HCT116 (cell line): ENCODE measurements at regions not wholly inside any gene's neighbourhood (a gene's known extent, or its start where the extent isn't known, plus 50 kb on each side); places are given as distances from the start of the nearest gene placed in this dataset.

Source experiments
- ATAC-seq: fragments of 200-7000 bp; cut with Tn5 transposase; 2 replicates; pipeline ENCODE4 v1.9.1; 2020; ENCODE audit warnings: mild to moderate bottlenecking, moderate library complexity
- BruUV-seq: library from RNA; stranded (reverse); fragments of 400-500 nt; replicated peaks from 2 replicates; lab custom pipeline; 2021; lab: Mats Ljungman, UMichigan
- CTCF ChIA-PET: fragments of 300-600 bp; sonication (Branson Sonifier 250); formaldehyde crosslinking; loops from one replicate; lab custom pipeline; 2021; ENCODE audit warnings: antibody characterized with exemption; lab: Charles Lee
- POLR2A ChIA-PET: fragments of 300-600, 350-600 bp; sonication (Branson Sonifier 250); formaldehyde crosslinking; loops from one replicate; lab custom pipeline; 2021; ENCODE audit warnings: antibody characterized with exemption; lab: Charles Lee
- RAD21 ChIA-PET, 2 experiments: fragments of 300-600 bp; sonication (Branson Sonifier 250); formaldehyde crosslinking; loops; one replicate each; lab custom pipeline; 2023; ENCODE audit warnings: low total read pairs in 2 of 2; ENCODE audit not compliant: uncharacterized antibody in 2 of 2, unreplicated experiment in 2 of 2, low non-redundant PET in 1 of 2; lab: Charles Lee
- DNase-seq: peaks from one replicate; pipeline ENCODE4 v3.0.0-alpha.2; 2010; ENCODE audit warnings: low read depth, low spot score
- H2AFZ ChIP-seq: fragments of 200-600 bp; shearing (Covaris generic), sonication (generic); 2 replicates; pipeline ENCODE4 v1.6.1; 2017; ENCODE audit warnings: low read depth, mixed run types, mixed read lengths, antibody characterized with exemption, low read length; ENCODE audit not compliant: poor library complexity, severe bottlenecking
- H3K27ac ChIP-seq: 2 replicates; pipeline ENCODE4 v1.5.1; 2012; ENCODE audit warnings: low read depth, low read length
- H3K27me3 ChIP-seq: fragments of 200-600 bp; sonication (generic); 2 replicates; pipeline ENCODE4 v1.6.1; 2016; ENCODE audit warnings: mixed run types, low read length, mixed read lengths; ENCODE audit not compliant: insufficient read depth
- H3K36me3 ChIP-seq, 2 experiments: fragments of 200-500 bp in 1 of 2; fragments of 200-600 bp in 1 of 2; sonication (Bioruptor generic) in 1 of 2; sonication (generic) in 1 of 2; 2 replicates each; pipeline versions ENCODE4 v1.5.1 to v1.6.1; 2014 to 2016; ENCODE audit warnings: low read length in 2 of 2, inconsistent platforms in 1 of 2, mixed read lengths in 1 of 2, mixed run types in 1 of 2; ENCODE audit not compliant: insufficient read depth in 2 of 2, control insufficient read depth in 1 of 2
- H3K4me1 ChIP-seq, 2 experiments: fragments of 200-600 bp in 1 of 2; sonication (generic) in 1 of 2; 2 replicates each; pipeline versions ENCODE4 v1.5.1 to v1.6.1; 2012 to 2017; ENCODE audit warnings: low read length in 2 of 2, inconsistent platforms in 1 of 2, mild to moderate bottlenecking in 1 of 2, mixed read lengths in 1 of 2, mixed run types in 1 of 2, moderate library complexity in 1 of 2; ENCODE audit not compliant: insufficient read depth in 2 of 2, control insufficient read depth in 1 of 2
- H3K4me2 ChIP-seq: fragments of 200-600 bp; sonication (generic); 2 replicates; pipeline ENCODE4 v1.6.1; 2017; ENCODE audit warnings: mixed run types, low read length, mixed read lengths
- H3K4me3 ChIP-seq, 2 experiments: fragments of 200-600 bp in 1 of 2; sonication (generic) in 1 of 2; replicated peaks in 1 of 2; 2 replicates each; pipeline ENCODE4 v1.5.1; 2011 to 2016; ENCODE audit warnings: low read length in 2 of 2, control low read depth in 1 of 2, low read depth in 1 of 2, mild to moderate bottlenecking in 1 of 2, mixed read lengths in 1 of 2, mixed run types in 1 of 2
- H3K79me2 ChIP-seq: fragments of 200-600 bp; sonication (generic); 2 replicates; pipeline ENCODE4 v1.6.1; 2017; ENCODE audit warnings: mild to moderate bottlenecking, mixed run types, low read length, moderate library complexity, mixed read lengths; ENCODE audit not compliant: insufficient read depth
- H3K9ac ChIP-seq: fragments of 200-600 bp; sonication (generic); 2 replicates; pipeline ENCODE4 v1.6.1; 2016; ENCODE audit warnings: low read length, mixed read lengths
- H3K9me2 ChIP-seq: fragments of 200-600 bp; sonication (generic), shearing (Covaris generic); 2 replicates; pipeline ENCODE4 v1.6.1; 2017; ENCODE audit warnings: mixed run types, mild to moderate bottlenecking, moderate library complexity; ENCODE audit not compliant: insufficient read depth
- H3K9me3 ChIP-seq, 2 experiments: fragments of 200-500 bp in 1 of 2; fragments of 200-600 bp in 1 of 2; sonication (Bioruptor generic) in 1 of 2; sonication (generic) in 1 of 2; 2 replicates each; pipeline ENCODE4 v1.6.1; 2014 to 2017; ENCODE audit warnings: low read length in 2 of 2, mixed read lengths in 2 of 2, inconsistent platforms in 1 of 2, low read depth in 1 of 2, mild to moderate bottlenecking in 1 of 2, mixed run types in 1 of 2, moderate library complexity in 1 of 2; ENCODE audit not compliant: control insufficient read depth in 1 of 2, insufficient read depth in 1 of 2
- H4K20me1 ChIP-seq: fragments of 200-600 bp; sonication (generic), shearing (Covaris generic); 2 replicates; pipeline ENCODE4 v1.6.1; 2017; ENCODE audit warnings: mixed run types, mild to moderate bottlenecking, moderate library complexity; ENCODE audit not compliant: insufficient read depth
- CBX3 ChIP-seq: IDR thresholded peaks from 2 replicates; pipeline ENCODE4 v1.6.1; 2012; ENCODE audit warnings: low read depth
- EGR1 ChIP-seq: IDR thresholded peaks from 2 replicates; pipeline ENCODE4 v1.6.1; 2012; ENCODE audit warnings: low read depth
- ELF1 ChIP-seq: IDR thresholded peaks from 2 replicates; pipeline ENCODE4 v1.6.1; 2012; ENCODE audit warnings: low read depth, borderline replicate concordance
- FOSL1 ChIP-seq: IDR thresholded peaks from 2 replicates; pipeline ENCODE4 v1.6.1; 2012; ENCODE audit warnings: low read depth
- JUND ChIP-seq: IDR thresholded peaks from 2 replicates; pipeline ENCODE4 v1.6.1; 2012
- POLR2A ChIP-seq: IDR thresholded peaks from 2 replicates; pipeline ENCODE4 v1.7.0; 2011; ENCODE audit warnings: borderline replicate concordance; ENCODE audit not compliant: insufficient read depth, insufficient read length; ENCODE audit errors: extremely low read depth
- POLR2AphosphoS5 ChIP-seq: IDR thresholded peaks from 2 replicates; pipeline ENCODE4 v1.6.1; 2011; ENCODE audit warnings: mild to moderate bottlenecking, low read depth, low read length, moderate library complexity
- RAD21 ChIP-seq: IDR thresholded peaks from 2 replicates; pipeline ENCODE4 v1.6.1; 2012; ENCODE audit warnings: low read depth, mild to moderate bottlenecking
- SIN3A ChIP-seq: IDR thresholded peaks from 2 replicates; pipeline ENCODE4 v1.6.1; 2012; ENCODE audit warnings: low read depth
- SP1 ChIP-seq: IDR thresholded peaks from 2 replicates; pipeline ENCODE4 v1.6.1; 2012; ENCODE audit warnings: low read depth
- ZNF274 ChIP-seq: fragments of 200-500 bp; sonication (Bioruptor generic); IDR thresholded peaks from 2 replicates; pipeline ENCODE4 v1.6.1; 2014; ENCODE audit warnings: mild to moderate bottlenecking, low read depth, low read length, inconsistent platforms
- intact Hi-C: fragments of 100-400 bp; cut with micrococcal nuclease; formaldehyde crosslinking; loops from 2 replicates; pipeline ENCODE4 v1.10.0; 2022
- TF ChIP-seq, protein P1 (sequence below): IDR thresholded peaks from 2 replicates; pipeline ENCODE4 v1.6.1; 2012
- TF ChIP-seq, protein P2 (sequence below), 3 experiments: fragments of 200-600 bp in 1 of 3; sonication (generic) in 1 of 3; IDR thresholded peaks in 2 of 3; conservative IDR thresholded peaks in 1 of 3; 2 replicates each; pipeline ENCODE4 v1.5.1; 2012 to 2017; ENCODE audit warnings: low read depth in 2 of 3, low read length in 2 of 3, antibody characterized with exemption in 1 of 3, borderline replicate concordance in 1 of 3, control low read depth in 1 of 3, mild to moderate bottlenecking in 1 of 3, mixed read lengths in 1 of 3, mixed run types in 1 of 3, moderate library complexity in 1 of 3; ENCODE audit not compliant: insufficient read depth in 1 of 3
- TF ChIP-seq, protein P3 (sequence below): IDR thresholded peaks from 2 replicates; pipeline ENCODE4 v1.6.1; 2012

DNA sequence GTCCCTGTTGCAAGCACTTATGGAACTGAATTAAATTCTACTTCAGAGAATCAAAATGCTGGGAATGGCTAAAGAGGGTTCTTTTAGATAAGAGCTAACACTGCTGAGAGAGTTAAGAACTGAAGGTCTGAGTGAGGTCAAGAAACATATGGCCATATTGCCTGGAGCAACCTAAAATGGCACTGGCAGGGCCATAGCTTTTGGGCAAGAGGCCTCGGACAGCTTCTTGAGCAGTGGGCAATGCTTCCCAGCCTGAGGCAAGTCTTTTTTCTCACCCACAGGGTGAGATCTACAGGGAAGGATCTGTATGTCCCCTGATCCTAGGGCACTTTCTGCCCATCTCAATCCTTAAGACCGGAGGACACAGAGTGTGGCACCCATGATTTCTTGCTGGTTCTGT lies 244.6 kb upstream of the NT5C1B start:
- ChIA-PET POLR2A (no interaction called here), RAD21 (no interaction called here), CTCF (no interaction called here)
- BruUV-seq = no TSS peak
- no peak for DNase-seq
- Histone ChIP-seq H3K79me2 (no peaks in the 10 kb centered on the region), H3K4me3 (no peak overlapping the region), H3K9ac (no peak overlapping the region), H3K27ac (no peak overlapping the region), H3K27me3 (peaks cover 4% of the 10 kb centered on the region; the same call in 1 of the 2 replicates), H3K36me3 (no peaks in the 10 kb centered on the region), H2AFZ (no peak overlapping the region), H3K9me3 (no peaks in the 10 kb centered on the region), H4K20me1 (no peaks in the 10 kb centered on the region), H3K4me2 (no peak overlapping the region), H3K9me2 (no peaks in the 10 kb centered on the region), H3K4me1 (no peaks in the 10 kb centered on the region)
- no peak for ATAC-seq
- intact Hi-C loops = no loop called here
- TF ChIP-seq RAD21 (no peak), SP1 (no peak), CBX3 (no peak), EGR1 (no peak), ZNF274 (no peak), ELF1 (no peak), FOSL1 (no peak), JUND (no peak), SIN3A (no peak), POLR2A (no peak), POLR2AphosphoS5 (no peak)
- TF ChIP-seq, protein P1, sequence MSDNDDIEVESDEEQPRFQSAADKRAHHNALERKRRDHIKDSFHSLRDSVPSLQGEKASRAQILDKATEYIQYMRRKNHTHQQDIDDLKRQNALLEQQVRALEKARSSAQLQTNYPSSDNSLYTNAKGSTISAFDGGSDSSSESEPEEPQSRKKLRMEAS = no peak
- TF ChIP-seq, protein P2, sequence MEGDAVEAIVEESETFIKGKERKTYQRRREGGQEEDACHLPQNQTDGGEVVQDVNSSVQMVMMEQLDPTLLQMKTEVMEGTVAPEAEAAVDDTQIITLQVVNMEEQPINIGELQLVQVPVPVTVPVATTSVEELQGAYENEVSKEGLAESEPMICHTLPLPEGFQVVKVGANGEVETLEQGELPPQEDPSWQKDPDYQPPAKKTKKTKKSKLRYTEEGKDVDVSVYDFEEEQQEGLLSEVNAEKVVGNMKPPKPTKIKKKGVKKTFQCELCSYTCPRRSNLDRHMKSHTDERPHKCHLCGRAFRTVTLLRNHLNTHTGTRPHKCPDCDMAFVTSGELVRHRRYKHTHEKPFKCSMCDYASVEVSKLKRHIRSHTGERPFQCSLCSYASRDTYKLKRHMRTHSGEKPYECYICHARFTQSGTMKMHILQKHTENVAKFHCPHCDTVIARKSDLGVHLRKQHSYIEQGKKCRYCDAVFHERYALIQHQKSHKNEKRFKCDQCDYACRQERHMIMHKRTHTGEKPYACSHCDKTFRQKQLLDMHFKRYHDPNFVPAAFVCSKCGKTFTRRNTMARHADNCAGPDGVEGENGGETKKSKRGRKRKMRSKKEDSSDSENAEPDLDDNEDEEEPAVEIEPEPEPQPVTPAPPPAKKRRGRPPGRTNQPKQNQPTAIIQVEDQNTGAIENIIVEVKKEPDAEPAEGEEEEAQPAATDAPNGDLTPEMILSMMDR (IDR thresholded peaks at IDR 0.05 in 2 of 3, conservative IDR thresholded peaks at IDR 0.05 in 1 of 3; ENCODE audit: borderline replicate concordance in 1 of 3, insufficient read depth in 1 of 3, low read depth in 2 of 3, low read length in 2 of 3) = no peak
- TF ChIP-seq, protein P3, sequence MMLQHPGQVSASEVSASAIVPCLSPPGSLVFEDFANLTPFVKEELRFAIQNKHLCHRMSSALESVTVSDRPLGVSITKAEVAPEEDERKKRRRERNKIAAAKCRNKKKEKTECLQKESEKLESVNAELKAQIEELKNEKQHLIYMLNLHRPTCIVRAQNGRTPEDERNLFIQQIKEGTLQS = no peak
